ENCODE measurements at regions not wholly inside any gene's neighbourhood (a gene's known extent, or its start where the extent isn't known, plus 50 kb on each side); places are given as distances from the start of the nearest gene placed in this dataset.
A peak's percentile ranks its signal among the peaks of the same experiment; 100 is the strongest.
"Not testable (repeated sequence)": the region's sequence is repeated elsewhere in the genome, so short reads cannot be mapped to it uniquely, and the experiment has no call there.

DNA sequence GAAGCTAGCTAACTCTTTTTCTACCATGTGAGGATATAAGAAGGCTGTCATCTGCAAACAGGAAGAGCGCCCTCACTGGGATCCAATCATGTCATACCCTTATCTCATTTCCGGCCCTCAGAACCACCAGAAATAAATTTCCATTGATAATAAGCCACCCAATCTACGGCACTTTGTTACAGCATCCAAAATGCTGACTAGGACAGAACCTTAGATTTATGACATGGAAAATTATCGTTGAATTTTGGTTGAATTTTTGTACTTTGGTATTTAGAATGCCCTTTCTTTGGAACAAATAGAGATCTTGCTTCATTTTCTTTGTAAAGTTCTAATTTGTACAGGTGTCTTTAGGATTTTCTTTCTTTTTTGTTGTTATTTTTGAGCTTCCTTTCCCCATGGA is 53.3 kb upstream of the CYLC2 start:
- no peak overlapping the region for H3K4me3 ChIP-seq (ENCODE audit: low read depth, low read length)
- DNase-seq (ENCODE audit: low read depth), result no peak
- TF ChIP-seq, protein P1, sequence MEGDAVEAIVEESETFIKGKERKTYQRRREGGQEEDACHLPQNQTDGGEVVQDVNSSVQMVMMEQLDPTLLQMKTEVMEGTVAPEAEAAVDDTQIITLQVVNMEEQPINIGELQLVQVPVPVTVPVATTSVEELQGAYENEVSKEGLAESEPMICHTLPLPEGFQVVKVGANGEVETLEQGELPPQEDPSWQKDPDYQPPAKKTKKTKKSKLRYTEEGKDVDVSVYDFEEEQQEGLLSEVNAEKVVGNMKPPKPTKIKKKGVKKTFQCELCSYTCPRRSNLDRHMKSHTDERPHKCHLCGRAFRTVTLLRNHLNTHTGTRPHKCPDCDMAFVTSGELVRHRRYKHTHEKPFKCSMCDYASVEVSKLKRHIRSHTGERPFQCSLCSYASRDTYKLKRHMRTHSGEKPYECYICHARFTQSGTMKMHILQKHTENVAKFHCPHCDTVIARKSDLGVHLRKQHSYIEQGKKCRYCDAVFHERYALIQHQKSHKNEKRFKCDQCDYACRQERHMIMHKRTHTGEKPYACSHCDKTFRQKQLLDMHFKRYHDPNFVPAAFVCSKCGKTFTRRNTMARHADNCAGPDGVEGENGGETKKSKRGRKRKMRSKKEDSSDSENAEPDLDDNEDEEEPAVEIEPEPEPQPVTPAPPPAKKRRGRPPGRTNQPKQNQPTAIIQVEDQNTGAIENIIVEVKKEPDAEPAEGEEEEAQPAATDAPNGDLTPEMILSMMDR (conservative IDR thresholded peaks at IDR 0.05; ENCODE audit: low read depth, low read length), result no peak

GRCh38 chr9:102922526-102922925 is 72.6 kb upstream of the CYLC2 start:
- TF ChIP-seq, protein P1 (conservative IDR thresholded peaks at IDR 0.05; ENCODE audit: low read depth, low read length), result no peak
- H3K4me3 ChIP-seq (ENCODE audit: low read depth, low read length), result no peak overlapping the region
- DNase-seq (ENCODE audit: low read depth), result no peak

DNA sequence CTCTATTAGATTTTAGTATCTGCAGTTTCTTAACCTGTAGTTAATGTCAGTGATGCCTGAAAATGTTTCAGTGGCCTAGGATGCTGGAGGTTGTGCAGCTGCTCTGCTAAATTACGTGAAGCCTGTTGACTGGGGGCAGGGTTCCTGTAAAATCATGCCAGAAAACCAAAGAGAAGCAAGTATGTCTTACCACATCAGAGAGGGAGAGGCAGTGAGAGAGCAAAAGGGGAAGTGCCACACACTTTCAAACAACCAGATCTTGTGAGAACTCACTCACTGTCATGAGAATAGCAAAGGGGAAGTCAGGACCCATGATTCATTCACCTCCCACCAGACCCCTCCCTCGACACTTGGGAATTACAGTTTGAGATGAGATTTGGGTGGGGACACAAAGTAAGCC is 83.9 kb upstream of the CYLC2 start:
- no peak for DNase-seq (ENCODE audit: low read depth)
- TF ChIP-seq, protein P1 (conservative IDR thresholded peaks at IDR 0.05; ENCODE audit: low read depth, low read length), result no peak
- no peak overlapping the region for H3K4me3 ChIP-seq (ENCODE audit: low read depth, low read length)

DNA sequence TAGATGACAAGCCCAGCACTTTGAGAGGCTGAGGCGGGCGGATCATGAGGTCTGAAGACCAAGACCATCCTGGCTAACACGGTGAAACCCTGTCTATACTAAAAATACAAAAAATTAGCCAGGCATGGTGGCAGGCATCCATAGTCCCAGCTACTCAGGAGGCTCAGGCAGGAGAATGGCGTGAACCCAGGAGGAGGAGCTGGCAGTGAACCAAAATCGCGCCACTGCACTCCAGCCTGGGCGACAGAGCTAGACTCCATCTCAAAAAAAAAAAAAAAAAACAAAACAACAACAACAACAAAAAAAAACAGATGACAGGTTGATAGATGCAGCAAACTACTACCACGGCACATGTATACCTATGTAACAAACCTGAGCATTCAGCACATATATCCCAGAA is 89.3 kb upstream of the CYLC2 start:
- DNase-seq (ENCODE audit: low read depth); H3K4me3 ChIP-seq (ENCODE audit: low read depth, low read length): not testable (repeated sequence)

DNA sequence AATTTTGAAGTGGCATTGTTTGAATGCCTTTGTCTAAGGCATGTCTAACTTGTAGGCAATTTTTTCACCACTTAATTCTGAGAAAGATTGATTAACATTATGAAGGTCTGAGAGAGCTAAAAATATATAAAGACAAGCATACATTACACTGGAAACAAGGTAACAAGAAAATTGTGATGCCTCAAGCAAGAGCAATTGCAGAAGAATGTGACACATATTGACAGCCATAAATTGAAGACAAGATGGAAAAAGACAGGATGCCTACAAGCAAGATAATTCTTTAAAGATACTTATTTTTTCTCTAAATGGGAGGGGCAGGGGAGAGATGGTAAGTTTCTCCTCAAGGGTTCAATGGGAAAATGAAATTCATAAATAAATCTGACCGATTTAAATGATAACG is 103.1 kb upstream of the CYLC2 start:
- H3K4me3 ChIP-seq (ENCODE audit: low read depth, low read length), result no peak overlapping the region
- no peak for DNase-seq (ENCODE audit: low read depth)
- TF ChIP-seq, protein P1 (conservative IDR thresholded peaks at IDR 0.05; ENCODE audit: low read depth, low read length), result no peak

GRCh38 chr9:102888747-102889146 is 106.4 kb upstream of the CYLC2 start:
- H3K4me3 ChIP-seq (ENCODE audit: low read depth, low read length); DNase-seq (ENCODE audit: low read depth): not testable (repeated sequence)

GRCh38 chr9:102875687-102876086 is 119.4 kb upstream of the CYLC2 start:
- no peak overlapping the region for H3K4me3 ChIP-seq (ENCODE audit: low read depth, low read length)
- DNase-seq (ENCODE audit: low read depth), result no peak
- TF ChIP-seq, protein P1 (conservative IDR thresholded peaks at IDR 0.05; ENCODE audit: low read depth, low read length), result no peak

DNA sequence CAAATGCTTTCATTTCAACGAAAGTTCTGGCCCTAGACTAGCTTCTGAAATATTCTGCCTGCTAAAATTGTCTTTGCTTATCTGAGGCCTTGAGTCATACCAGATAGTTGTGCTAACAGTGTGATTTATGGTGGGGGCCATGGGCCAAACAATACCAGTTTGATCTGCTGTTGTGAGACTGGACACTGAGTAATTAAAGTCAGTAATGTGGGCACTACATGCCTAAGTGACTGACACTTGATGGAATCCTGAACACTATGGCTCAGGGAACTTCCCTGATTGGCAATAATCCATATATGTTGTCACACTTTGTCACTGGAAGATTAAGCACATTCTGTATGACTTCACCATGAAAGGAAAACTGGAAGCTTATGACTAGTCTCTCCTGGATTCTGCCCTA is 127.6 kb upstream of the CYLC2 start:
- no peak overlapping the region for H3K4me3 ChIP-seq (ENCODE audit: low read depth, low read length)
- peak; percentile 86 for DNase-seq (ENCODE audit: low read depth)
- TF ChIP-seq, protein P1 (conservative IDR thresholded peaks at IDR 0.05; ENCODE audit: low read depth, low read length), result no peak
